ENCODE measurements at regions not wholly inside any gene's neighbourhood (a gene's known extent, or its start where the extent isn't known, plus 50 kb on each side); places are given as distances from the start of the nearest gene placed in this dataset.

DNA sequence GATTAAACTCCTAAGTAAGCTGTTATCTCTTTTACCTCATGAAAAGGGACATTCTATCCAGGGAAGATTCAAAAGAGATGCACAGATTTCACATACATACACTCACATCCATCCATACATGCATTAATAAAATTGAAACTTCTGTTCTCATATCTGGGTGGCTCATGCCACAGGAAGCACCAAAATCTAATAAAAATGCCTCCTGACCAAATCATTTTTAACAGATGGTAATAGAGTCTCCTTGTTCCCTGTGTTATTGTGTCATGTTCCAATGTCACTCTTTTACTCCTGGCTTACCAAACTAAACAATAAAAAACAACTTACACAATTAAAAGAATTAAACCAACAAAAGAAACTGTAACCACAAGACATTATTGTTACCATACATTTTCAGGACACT is 742.1 kb upstream of the MANEA start:
- TF ChIP-seq FOXM1 (IDR thresholded peaks at IDR 0.05; ENCODE audit: borderline replicate concordance) (no peak), FOXA1 (IDR thresholded peaks at IDR 0.05) (no peak), SP1 (IDR thresholded peaks at IDR 0.05) (no peak), FOXK2 (IDR thresholded peaks at IDR 0.05) (no peak), L3MBTL2 (conservative IDR thresholded peaks at IDR 0.05) (no peak), TARDBP (IDR thresholded peaks at IDR 0.05) (no peak), LEF1 (IDR thresholded peaks at IDR 0.05; ENCODE audit: borderline replicate concordance) (no peak), BHLHE40 (IDR thresholded peaks at IDR 0.05; ENCODE audit: borderline replicate concordance) (no peak), ZNF384 (IDR thresholded peaks at IDR 0.05) (no peak), NFRKB (IDR thresholded peaks at IDR 0.05) (no peak), ARNT (IDR thresholded peaks at IDR 0.05) (no peak), SUZ12 (IDR thresholded peaks at IDR 0.05) (no peak), HDGF (IDR thresholded peaks at IDR 0.05; ENCODE audit: borderline replicate concordance) (no peak)
- TF ChIP-seq, protein P1, sequence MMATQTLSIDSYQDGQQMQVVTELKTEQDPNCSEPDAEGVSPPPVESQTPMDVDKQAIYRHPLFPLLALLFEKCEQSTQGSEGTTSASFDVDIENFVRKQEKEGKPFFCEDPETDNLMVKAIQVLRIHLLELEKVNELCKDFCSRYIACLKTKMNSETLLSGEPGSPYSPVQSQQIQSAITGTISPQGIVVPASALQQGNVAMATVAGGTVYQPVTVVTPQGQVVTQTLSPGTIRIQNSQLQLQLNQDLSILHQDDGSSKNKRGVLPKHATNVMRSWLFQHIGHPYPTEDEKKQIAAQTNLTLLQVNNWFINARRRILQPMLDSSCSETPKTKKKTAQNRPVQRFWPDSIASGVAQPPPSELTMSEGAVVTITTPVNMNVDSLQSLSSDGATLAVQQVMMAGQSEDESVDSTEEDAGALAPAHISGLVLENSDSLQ (IDR thresholded peaks at IDR 0.05): no peak
